Retinal pigment epithelial cell (primary cell): ENCODE measurements at regions not wholly inside any gene's neighbourhood (a gene's known extent, or its start where the extent isn't known, plus 50 kb on each side); places are given as distances from the start of the nearest gene placed in this dataset.
"Not testable (repeated sequence)": the region's sequence is repeated elsewhere in the genome, so short reads cannot be mapped to it uniquely, and the experiment has no call there.

Experiments used
- DNase-seq: peaks from one replicate; pipeline ENCODE4 v3.0.0-alpha.2; 2010; ENCODE audit warnings: low read depth
- H3K4me3 ChIP-seq: 2 replicates; pipeline ENCODE4 v1.5.1; 2011; ENCODE audit warnings: mild to moderate bottlenecking, low read length, control low read depth, moderate library complexity
- TF ChIP-seq, protein P1 (sequence below): conservative IDR thresholded peaks from 2 replicates; pipeline ENCODE4 v1.5.1; 2011; ENCODE audit warnings: low read depth, low read length, control low read depth, inconsistent platforms

DNA sequence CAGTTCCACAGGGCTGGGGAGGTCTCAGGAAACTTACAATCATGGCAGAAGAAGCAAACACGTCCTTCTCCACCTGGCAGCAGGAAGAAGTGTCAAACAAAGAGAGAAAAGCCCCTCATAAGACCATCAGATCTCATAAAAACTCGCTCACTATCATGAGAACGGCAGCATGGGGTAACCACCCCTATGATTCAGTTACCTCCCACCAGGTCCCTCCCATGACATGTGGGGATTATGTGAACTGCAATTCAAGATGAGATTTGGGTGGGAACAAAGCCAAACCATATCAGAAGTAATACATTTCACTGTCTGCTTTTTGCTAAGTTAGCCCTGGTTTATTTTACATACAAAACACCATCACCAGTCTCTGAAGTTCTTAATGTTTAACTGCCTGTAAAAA lies 68.5 kb downstream of the RBM11 start:
- TF ChIP-seq, protein P1, sequence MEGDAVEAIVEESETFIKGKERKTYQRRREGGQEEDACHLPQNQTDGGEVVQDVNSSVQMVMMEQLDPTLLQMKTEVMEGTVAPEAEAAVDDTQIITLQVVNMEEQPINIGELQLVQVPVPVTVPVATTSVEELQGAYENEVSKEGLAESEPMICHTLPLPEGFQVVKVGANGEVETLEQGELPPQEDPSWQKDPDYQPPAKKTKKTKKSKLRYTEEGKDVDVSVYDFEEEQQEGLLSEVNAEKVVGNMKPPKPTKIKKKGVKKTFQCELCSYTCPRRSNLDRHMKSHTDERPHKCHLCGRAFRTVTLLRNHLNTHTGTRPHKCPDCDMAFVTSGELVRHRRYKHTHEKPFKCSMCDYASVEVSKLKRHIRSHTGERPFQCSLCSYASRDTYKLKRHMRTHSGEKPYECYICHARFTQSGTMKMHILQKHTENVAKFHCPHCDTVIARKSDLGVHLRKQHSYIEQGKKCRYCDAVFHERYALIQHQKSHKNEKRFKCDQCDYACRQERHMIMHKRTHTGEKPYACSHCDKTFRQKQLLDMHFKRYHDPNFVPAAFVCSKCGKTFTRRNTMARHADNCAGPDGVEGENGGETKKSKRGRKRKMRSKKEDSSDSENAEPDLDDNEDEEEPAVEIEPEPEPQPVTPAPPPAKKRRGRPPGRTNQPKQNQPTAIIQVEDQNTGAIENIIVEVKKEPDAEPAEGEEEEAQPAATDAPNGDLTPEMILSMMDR = no peak
- DNase-seq = no peak

DNA sequence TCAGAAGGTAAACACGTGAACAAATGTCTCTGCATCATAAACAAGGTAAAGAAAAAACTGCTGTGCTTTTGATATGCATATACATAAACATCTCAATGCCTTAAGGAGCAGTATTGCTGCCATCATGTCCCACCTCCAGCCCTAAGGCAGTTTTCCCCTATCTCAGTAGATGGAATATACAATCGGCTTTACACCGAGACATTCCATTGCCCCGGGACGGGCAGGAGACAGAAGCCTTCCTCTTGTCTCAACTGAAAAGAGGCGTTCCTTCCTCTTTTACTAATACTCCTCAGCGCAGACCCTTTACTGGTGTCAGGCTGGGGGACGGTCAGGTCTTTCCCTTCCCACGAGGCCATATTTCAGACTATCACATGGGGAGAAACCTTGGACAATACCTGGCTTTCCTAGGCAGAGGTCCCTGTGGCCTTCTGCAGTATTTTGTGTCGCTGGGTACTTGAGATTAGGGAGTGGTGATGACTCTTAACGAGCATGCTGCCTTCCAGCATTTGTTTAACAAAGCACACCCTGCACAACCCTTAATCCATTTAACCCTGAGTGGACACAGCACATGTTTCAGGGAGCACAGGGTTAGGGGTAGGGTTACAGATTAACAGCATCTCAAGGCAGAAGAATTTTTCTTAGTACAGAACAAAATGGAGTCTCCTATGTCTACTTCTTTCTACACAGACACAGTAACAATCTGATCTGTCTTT lies 65.4 kb downstream of the RBM11 start:
- DNase-seq = not testable (repeated sequence)
- peak overlapping the region; percentile 10 for H3K4me3 ChIP-seq

More for the DNA sequence above, 68.5 kb downstream of the RBM11 start:
- no peak overlapping the region for H3K4me3 ChIP-seq
